H1 (cell line): ENCODE measurements at regions not wholly inside any gene's neighbourhood (a gene's known extent, or its start where the extent isn't known, plus 50 kb on each side); places are given as distances from the start of the nearest gene placed in this dataset.

Source experiments
- CTCF ChIA-PET: fragments of 300-600 bp; sonication (Branson Sonifier 250); formaldehyde crosslinking; loops from one replicate; lab custom pipeline; 2021; ENCODE audit not compliant: partially characterized antibody; lab: Charles Lee
- POLR2A ChIA-PET: fragments of 300-600 bp; sonication (Branson Sonifier 250); formaldehyde crosslinking; loops from one replicate; lab custom pipeline; 2021; ENCODE audit warnings: inconsistent platforms; ENCODE audit not compliant: partially characterized antibody; lab: Charles Lee
- DNase-seq, 2 experiments: peaks; one replicate each; pipeline versions ENCODE4 v3.0.0 to v3.0.0-alpha.2; 2010 to 2022; ENCODE audit warnings: low spot score in 2 of 2, low read depth in 1 of 2, mixed read lengths in 1 of 2
- FAIRE-seq: peaks from 2 replicates; lab custom pipeline; 2011; peaks lifted over from hg19 to GRCh38; lab: Jason Lieb, UNC
- H2AFZ ChIP-seq: 2 replicates; pipeline ENCODE4 v1.8.1; 2012; ENCODE audit warnings: low read length, inconsistent platforms
- H2AK5ac ChIP-seq: 2 replicates; pipeline ENCODE4 v1.6.1; 2013; ENCODE audit warnings: low read depth, low read length
- H2BK120ac ChIP-seq: replicated peaks from 2 replicates; pipeline ENCODE3; 2013; ENCODE audit warnings: low read depth, low read length, inconsistent platforms
- H2BK12ac ChIP-seq: 2 replicates; pipeline ENCODE4 v1.6.1; 2013; ENCODE audit warnings: low read depth, low read length
- H2BK15ac ChIP-seq: 2 replicates; pipeline ENCODE4 v1.6.1; 2013; ENCODE audit warnings: low read length
- H2BK20ac ChIP-seq: 2 replicates; pipeline ENCODE4 v1.6.1; 2013; ENCODE audit warnings: low read length
- H2BK5ac ChIP-seq: 2 replicates; pipeline ENCODE4 v1.6.1; 2013; ENCODE audit warnings: low read depth, low read length
- H3K14ac ChIP-seq: 2 replicates; pipeline ENCODE4 v1.6.1; 2013; ENCODE audit warnings: inconsistent platforms; ENCODE audit not compliant: insufficient read length
- H3K18ac ChIP-seq: 2 replicates; pipeline ENCODE4 v1.6.1; 2013; ENCODE audit warnings: low read length; ENCODE audit errors: extremely low read depth
- H3K23ac ChIP-seq: 2 replicates; pipeline ENCODE4 v1.6.1; 2013; ENCODE audit warnings: inconsistent platforms; ENCODE audit not compliant: insufficient read length
- H3K23me2 ChIP-seq: 2 replicates; pipeline ENCODE4 v1.6.1; 2013; ENCODE audit warnings: low read depth, low read length
- H3K27ac ChIP-seq: 2 replicates; pipeline ENCODE4 v1.6.1; 2011; ENCODE audit warnings: low read depth, low read length, inconsistent platforms
- H3K27me3 ChIP-seq, 4 experiments: replicated peaks in 1 of 4; 1 replicate in 1 of 4; 2 replicates in 3 of 4; pipeline versions ENCODE4 v1.6.1 to v1.8.1; 2011 to 2013; ENCODE audit warnings: low read length in 3 of 4, mild to moderate bottlenecking in 3 of 4, inconsistent platforms in 2 of 4, mixed read lengths in 2 of 4, moderate library complexity in 1 of 4; ENCODE audit not compliant: control insufficient read depth in 3 of 4, insufficient read depth in 3 of 4; ENCODE audit errors: extremely low read depth in 1 of 4
- H3K36me3 ChIP-seq, 4 experiments: 2 replicates each; pipeline versions ENCODE4 v1.6.1 to v1.8.1; 2011 to 2013; ENCODE audit warnings: mild to moderate bottlenecking in 4 of 4, low read length in 3 of 4, moderate library complexity in 2 of 4, control low read depth in 1 of 4, inconsistent platforms in 1 of 4; ENCODE audit not compliant: insufficient read depth in 4 of 4, control insufficient read depth in 2 of 4
- H3K4ac ChIP-seq: replicated peaks from 2 replicates; pipeline ENCODE3; 2013; ENCODE audit warnings: low read length, low read depth, mixed read lengths, inconsistent platforms; ENCODE audit not compliant: insufficient read length
- H3K4me1 ChIP-seq, 4 experiments: replicated peaks in 1 of 4; 1 replicate in 1 of 4; 2 replicates in 3 of 4; pipeline versions ENCODE4 v1.6.1 to v1.8.1; 2011 to 2013; ENCODE audit warnings: low read length in 3 of 4, inconsistent platforms in 2 of 4, mixed read lengths in 1 of 4; ENCODE audit not compliant: insufficient read depth in 4 of 4, control insufficient read depth in 3 of 4
- H3K4me2 ChIP-seq, 2 experiments: 2 replicates each; pipeline versions ENCODE4 v1.6.1 to v1.8.1; 2011 to 2013; ENCODE audit warnings: low read depth in 2 of 2, low read length in 2 of 2, control low read depth in 1 of 2, inconsistent platforms in 1 of 2, mild to moderate bottlenecking in 1 of 2; ENCODE audit not compliant: insufficient read depth in 1 of 2
- H3K4me3 ChIP-seq, 4 experiments: fragments of 200-600, 300-600 bp in 1 of 4; sonication (generic), shearing (Covaris generic), sonication (Bioruptor Twin) in 1 of 4; 2 replicates each; pipeline versions ENCODE4 v1.5.1 to v1.8.1; 2011 to 2016; ENCODE audit warnings: low read length in 4 of 4, low read depth in 3 of 4, control low read depth in 2 of 4, inconsistent platforms in 2 of 4, mild to moderate bottlenecking in 2 of 4, mixed read lengths in 1 of 4, moderate library complexity in 1 of 4; ENCODE audit not compliant: insufficient read depth in 2 of 4; ENCODE audit errors: extremely low read depth in 1 of 4
- H3K56ac ChIP-seq: replicated peaks from 2 replicates; pipeline ENCODE3; 2013; ENCODE audit warnings: low read depth, mild to moderate bottlenecking, mixed read lengths, low read length, inconsistent platforms; ENCODE audit not compliant: insufficient read length
- H3K79me1 ChIP-seq: 2 replicates; pipeline ENCODE4 v1.6.1; 2013; ENCODE audit warnings: low read depth, low read length, control low read depth
- H3K79me2 ChIP-seq, 2 experiments: 2 replicates each; pipeline versions ENCODE4 v1.6.1 to v1.8.1; 2012 to 2013; ENCODE audit warnings: low read length in 2 of 2, mild to moderate bottlenecking in 2 of 2, inconsistent platforms in 1 of 2; ENCODE audit not compliant: insufficient read depth in 2 of 2, control insufficient read depth in 1 of 2
- H3K9ac ChIP-seq, 4 experiments: replicated peaks in 1 of 4; 1 replicate in 1 of 4; 2 replicates in 3 of 4; pipeline versions ENCODE4 v1.6.1 to v1.8.1; 2011 to 2013; ENCODE audit warnings: low read depth in 3 of 4, low read length in 3 of 4, control low read depth in 2 of 4, mild to moderate bottlenecking in 2 of 4, moderate library complexity in 2 of 4, inconsistent platforms in 1 of 4; ENCODE audit errors: extremely low read depth in 1 of 4
- H3K9me3 ChIP-seq, 2 experiments: 2 replicates each; pipeline versions ENCODE4 v1.6.1 to v1.8.1; 2012 to 2013; ENCODE audit warnings: mild to moderate bottlenecking in 2 of 2, moderate library complexity in 2 of 2, control low read depth in 1 of 2, inconsistent platforms in 1 of 2, low read depth in 1 of 2, low read length in 1 of 2, mixed read lengths in 1 of 2; ENCODE audit not compliant: insufficient read depth in 2 of 2
- H4K20me1 ChIP-seq, 2 experiments: replicated peaks in 1 of 2; 2 replicates each; pipeline versions ENCODE3 to v1.8.1; 2011 to 2013; ENCODE audit warnings: inconsistent platforms in 2 of 2, low read length in 2 of 2, mild to moderate bottlenecking in 1 of 2; ENCODE audit not compliant: insufficient read depth in 2 of 2, control insufficient read depth in 1 of 2
- H4K5ac ChIP-seq: 2 replicates; pipeline ENCODE4 v1.6.1; 2013; ENCODE audit warnings: low read length, low read depth, mixed read lengths, inconsistent platforms; ENCODE audit not compliant: insufficient read length
- H4K8ac ChIP-seq: 2 replicates; pipeline ENCODE4 v1.8.0; 2013; ENCODE audit warnings: mild to moderate bottlenecking, moderate library complexity, low read length, inconsistent platforms; ENCODE audit not compliant: insufficient read depth; ENCODE audit errors: extremely low read depth
- H4K91ac ChIP-seq: replicated peaks from 2 replicates; pipeline ENCODE3; 2013; ENCODE audit warnings: low read length, mixed read lengths, inconsistent platforms; ENCODE audit not compliant: insufficient read length
- ATF2 ChIP-seq: IDR thresholded peaks from 2 replicates; pipeline ENCODE4 v1.6.1; 2012; ENCODE audit warnings: low read length, inconsistent platforms
- GTF2F1 ChIP-seq: IDR thresholded peaks from 2 replicates; pipeline ENCODE4 v1.6.1; 2012; ENCODE audit warnings: low read depth, low read length, improper control_type of control experiment, borderline replicate concordance
- JUND ChIP-seq: IDR thresholded peaks from 2 replicates; pipeline ENCODE4 v1.6.1; 2011; ENCODE audit warnings: mild to moderate bottlenecking, improper control_type of control experiment, low read length
- KDM5A ChIP-seq: fragments of 200-600 bp; IDR thresholded peaks from 2 replicates; pipeline ENCODE4 v1.7.1; 2012; ENCODE audit warnings: mild to moderate bottlenecking, low read length, inconsistent platforms, mixed read lengths
- MAFK ChIP-seq: IDR thresholded peaks from 2 replicates; pipeline ENCODE4 v1.6.1; 2012; ENCODE audit warnings: low read depth, mild to moderate bottlenecking, improper control_type of control experiment, low read length
- MAX ChIP-seq: IDR thresholded peaks from 2 replicates; pipeline ENCODE4 v1.6.1; 2012; ENCODE audit warnings: inconsistent platforms
- PHF8 ChIP-seq: fragments of 200-600 bp; sonication (generic); conservative IDR thresholded peaks from 2 replicates; pipeline ENCODE4 v1.7.1; 2012; ENCODE audit warnings: low read depth, mild to moderate bottlenecking, inconsistent platforms, low read length, moderate library complexity
- RNF2 ChIP-seq: fragments of 200-900, 300-1000 bp; sonication (generic); IDR thresholded peaks from 2 replicates; pipeline ENCODE4 v1.7.1; 2016; ENCODE audit warnings: borderline replicate concordance, low read depth, mild to moderate bottlenecking, antibody characterized with exemption, low read length; ENCODE audit not compliant: poor library complexity, severe bottlenecking; ENCODE audit errors: missing control alignments
- TAF1 ChIP-seq: IDR thresholded peaks from 2 replicates; pipeline ENCODE4 v1.6.1; 2011; ENCODE audit warnings: mild to moderate bottlenecking, low read depth, low read length
- TCF12 ChIP-seq: IDR thresholded peaks from 2 replicates; pipeline ENCODE4 v1.6.1; 2011; ENCODE audit warnings: low read depth, mild to moderate bottlenecking, low read length
- ZNF274 ChIP-seq: IDR thresholded peaks from 2 replicates; pipeline ENCODE4 v1.7.0; 2012; ENCODE audit warnings: low read length, borderline replicate concordance; ENCODE audit errors: extremely low read depth
- WGBS, 2 experiments: shearing (Covaris generic) in 1 of 2; methylation state at CpG; one replicate each; pipeline versions ENCODE4 v1.1.6 to v1.1.7; 2013 to 2015; ENCODE audit warnings: low lambda C conversion rate in 2 of 2, mixed read lengths in 2 of 2, inconsistent platforms in 1 of 2, low coverage in 1 of 2, missing lambda C conversion rate in 1 of 2; ENCODE audit not compliant: insufficient replicate concordance in 2 of 2, insufficient coverage in 1 of 2, insufficient read length in 1 of 2; ENCODE audit errors: extremely low coverage in 1 of 2, missing lambda C conversion rate in 1 of 2; 5-methylcytosine and 5-hydroxymethylcytosine counted together

GRCh38 chr13:64688893-64689677, 2541.1 kb downstream of the PCDH9 start:
- FAIRE-seq (no peak), DNase-seq (no peak)
- Histone ChIP-seq H2BK15ac (no peak overlapping the region), H4K5ac (no peak overlapping the region), H2BK120ac (no peak overlapping the region), H2BK5ac (no peak overlapping the region), H3K23me2 (peaks cover 2% of the 10 kb centered on the region; the same call in 1 of the 2 replicates), H3K79me1 (no peaks in the 10 kb centered on the region), H3K27me3 (no peaks in the 10 kb centered on the region), H3K4me1 (peaks cover 0 to 12% (median 3%) of the 10 kb centered on the region in 4 experiments; a peak in 4 of 7 replicates), H3K23ac (no peak overlapping the region), H3K4me3 (no peak overlapping the region), H3K18ac (no peak overlapping the region), H3K36me3 (no peaks in the 10 kb centered on the region), H3K9ac (no peak overlapping the region), H3K4ac (no peak overlapping the region), H3K9me3 (no peaks in the 10 kb centered on the region), H2AFZ (peak overlapping the region; percentile 89; the same call in 1 of the 2 replicates), H3K27ac (no peak overlapping the region), H4K20me1 (no peaks in the 10 kb centered on the region), H4K8ac (no peak overlapping the region), H2AK5ac (no peak overlapping the region), H3K79me2 (no peaks in the 10 kb centered on the region), H2BK20ac (no peak overlapping the region), H3K56ac (no peak overlapping the region), H3K4me2 (no peak overlapping the region), H4K91ac (no peak overlapping the region), H2BK12ac (no peak overlapping the region), H3K14ac (no peak overlapping the region)
- 88% methylated on average over 4 of the region's 4 CpGs; no CpG with 5 or more reads in 1 of the 2 experiments for WGBS, 2 experiments
- ChIA-PET CTCF (no interaction called here), POLR2A (no interaction called here)
- TF ChIP-seq TAF1 (no peak), ZNF274 (no peak), MAFK (no peak), ATF2 (no peak), MAX (no peak), KDM5A (no peak), TCF12 (no peak), RNF2 (no peak), GTF2F1 (no peak), JUND (no peak), PHF8 (no peak)
